NCI-H345 (cell line): ENCODE measurements at regions not wholly inside any gene's neighbourhood (a gene's known extent, or its start where the extent isn't known, plus 50 kb on each side); places are given as distances from the start of the nearest gene placed in this dataset.
"Not testable (repeated sequence)": the region's sequence is repeated elsewhere in the genome, so short reads cannot be mapped to it uniquely, and the experiment has no call there.

ENCODE experiments used
- DNase-seq: peaks from one replicate; lab custom pipeline; 2025; lab: John Stamatoyannopoulos, UW

DNA sequence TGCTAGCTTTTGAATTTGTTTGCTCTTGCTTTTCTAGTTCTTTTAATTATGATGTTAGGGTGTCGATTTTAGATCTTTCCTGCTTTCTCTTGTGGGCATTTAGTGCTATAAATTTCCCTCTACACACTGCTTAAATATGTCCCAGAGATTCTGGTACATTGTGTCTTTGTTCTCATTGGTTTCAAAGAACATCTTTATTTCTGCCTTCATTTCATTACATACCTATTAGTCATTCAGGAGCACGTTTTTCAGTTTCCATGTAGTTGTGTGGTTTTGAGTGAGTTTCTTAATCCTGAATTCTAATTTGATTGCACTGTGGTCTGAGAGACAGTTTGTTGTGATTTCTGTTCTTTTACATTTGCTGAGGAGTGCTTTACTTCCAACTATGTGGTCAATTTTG, 51.2 kb upstream of the MB21D2 start:
- DNase-seq = not testable (repeated sequence)

GRCh38 chr3:192980632-192981031, 63.0 kb upstream of the MB21D2 start:
- no peak for DNase-seq

DNA sequence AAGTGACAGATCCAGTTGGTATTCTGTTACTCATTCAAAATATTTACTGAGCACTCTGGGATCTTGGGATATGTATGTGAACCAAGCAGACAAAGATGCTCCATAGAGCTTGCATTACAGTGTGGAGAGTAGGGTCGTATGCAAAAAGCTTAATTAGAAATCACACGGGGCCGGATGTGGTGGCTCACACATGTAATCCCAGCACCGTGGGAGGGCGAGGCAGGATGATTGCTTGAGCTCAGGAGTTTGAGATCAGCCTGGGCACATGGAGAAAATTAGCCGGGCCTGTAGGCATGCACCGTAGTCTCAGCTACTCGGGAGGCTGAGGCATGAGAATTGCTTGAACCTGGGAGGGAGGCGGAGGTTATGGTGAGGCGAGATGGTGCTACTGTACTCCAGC, 68.7 kb upstream of the MB21D2 start:
- DNase-seq = no peak

GRCh38 chr3:192991356-192991755, 73.7 kb upstream of the MB21D2 start:
- DNase-seq = no peak

DNA sequence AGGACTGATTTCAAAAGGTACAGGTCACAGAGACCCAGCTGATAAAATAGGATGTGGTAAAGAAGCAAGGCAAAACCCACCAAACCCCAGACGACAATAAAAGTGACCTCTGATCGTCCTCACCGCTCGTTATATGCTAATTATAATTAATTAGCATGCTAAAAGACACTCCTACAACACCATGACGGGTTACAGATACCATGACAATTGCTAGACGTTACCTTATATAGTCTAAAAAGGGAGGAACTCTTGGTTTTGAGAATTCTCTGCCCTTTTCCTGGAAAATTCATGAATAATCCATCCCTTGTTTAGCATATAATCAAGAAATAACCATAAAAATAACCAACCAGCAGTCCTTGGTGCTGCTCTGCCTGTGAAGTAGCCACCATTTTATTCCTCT, 74.7 kb upstream of the MB21D2 start:
- no peak for DNase-seq

DNA sequence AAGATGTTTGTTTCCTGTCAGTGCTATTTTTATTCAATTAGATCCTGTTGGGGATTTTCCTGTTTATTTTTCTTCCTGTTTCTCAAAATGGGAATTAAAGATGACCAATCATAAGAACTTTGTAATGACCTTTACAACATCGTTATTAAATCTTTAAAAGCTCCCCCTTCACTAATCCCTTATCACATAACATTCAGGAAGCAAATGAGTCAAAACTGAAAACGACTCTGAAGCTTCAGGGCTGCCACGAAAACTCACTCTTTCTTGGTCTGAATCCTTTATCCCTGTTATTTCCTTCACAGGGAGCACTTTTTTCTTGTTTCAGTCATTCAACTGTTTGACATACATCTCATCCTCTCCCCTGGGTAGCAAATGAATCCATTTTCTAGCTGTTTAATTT, 75.8 kb upstream of the MB21D2 start:
- no peak for DNase-seq

DNA sequence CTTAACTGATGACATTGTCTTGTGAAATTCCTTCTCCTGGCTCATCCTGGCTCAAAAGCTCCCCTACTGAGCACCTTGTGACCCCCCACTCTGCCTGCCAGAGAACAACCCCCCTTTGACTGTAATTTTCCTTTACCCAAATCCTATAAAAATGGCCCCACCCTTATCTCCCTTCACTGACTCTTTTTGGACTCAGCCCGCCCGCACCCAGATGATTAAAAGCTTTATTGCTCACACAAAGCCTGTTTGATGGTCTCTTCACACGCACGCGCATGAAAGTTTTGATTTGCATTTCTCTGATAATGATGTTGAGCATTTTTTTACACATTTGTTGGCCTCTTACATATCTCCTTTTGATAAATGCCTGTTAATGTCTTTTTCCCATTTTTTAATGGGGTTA, 83.5 kb upstream of the MB21D2 start:
- DNase-seq = not testable (repeated sequence)

DNA sequence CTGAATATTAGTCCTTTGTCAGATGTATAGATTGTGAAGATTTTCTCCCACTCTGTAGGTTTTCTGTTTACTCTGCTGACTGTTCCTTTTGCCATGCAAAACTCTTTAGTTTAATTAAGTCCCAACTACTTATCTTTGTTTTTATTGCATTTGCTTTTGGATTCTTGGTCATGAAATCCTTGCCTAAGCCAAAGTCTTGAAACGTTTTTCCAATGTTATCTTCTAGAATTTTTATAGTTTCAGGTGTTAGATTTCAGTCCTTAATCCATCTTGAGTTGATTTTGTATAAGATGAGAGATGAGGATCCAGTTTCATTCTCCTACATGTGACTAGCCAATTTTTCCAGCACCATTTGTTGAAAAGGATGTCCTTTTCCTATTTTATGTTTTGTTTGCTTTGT, 86.0 kb upstream of the MB21D2 start:
- not testable (repeated sequence) for DNase-seq

- no peak for DNase-seq
These were observed 91.0 kb upstream of the MB21D2 start for GRCh38 chr3:193008654-193009053.

DNA sequence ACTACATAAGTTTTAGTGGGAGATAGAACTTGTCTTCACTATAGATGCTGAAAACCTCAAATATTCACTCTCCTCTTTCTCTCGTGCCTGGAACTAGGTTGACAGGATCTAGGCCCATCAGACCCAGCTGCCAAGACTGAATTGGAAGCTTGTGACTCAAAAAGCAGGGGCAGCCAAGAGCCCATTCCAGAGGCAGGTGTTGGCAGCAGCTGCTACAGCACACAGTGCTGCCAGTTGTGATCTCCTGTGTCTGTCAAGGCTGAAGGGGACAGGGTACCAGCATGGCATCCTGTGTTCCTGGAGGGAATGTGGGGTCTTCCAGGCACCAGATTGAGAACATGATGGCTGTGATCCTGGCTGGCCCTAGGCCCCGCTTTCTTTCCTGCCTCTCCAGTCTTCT, 92.5 kb upstream of the MB21D2 start:
- DNase-seq = no peak

DNA sequence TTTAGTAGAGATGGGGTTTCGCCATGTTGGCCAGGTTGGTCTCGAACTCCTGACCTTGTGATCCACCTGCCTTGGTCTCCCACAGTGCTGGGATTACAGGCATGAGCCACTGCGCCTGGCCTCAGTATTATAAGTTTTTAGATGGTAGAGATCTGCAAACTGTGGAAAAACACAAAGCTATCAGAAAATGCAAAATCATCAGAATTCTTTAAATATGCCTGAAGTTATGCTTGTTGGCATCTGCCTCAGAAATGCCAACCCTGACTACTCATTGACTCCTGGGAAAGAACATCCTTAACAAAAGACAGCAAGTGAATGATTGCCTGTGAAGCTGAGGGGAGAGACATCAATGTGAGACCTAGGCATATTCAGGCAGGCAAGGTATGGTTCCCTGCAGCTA, 94.3 kb upstream of the MB21D2 start:
- DNase-seq = no peak

DNA sequence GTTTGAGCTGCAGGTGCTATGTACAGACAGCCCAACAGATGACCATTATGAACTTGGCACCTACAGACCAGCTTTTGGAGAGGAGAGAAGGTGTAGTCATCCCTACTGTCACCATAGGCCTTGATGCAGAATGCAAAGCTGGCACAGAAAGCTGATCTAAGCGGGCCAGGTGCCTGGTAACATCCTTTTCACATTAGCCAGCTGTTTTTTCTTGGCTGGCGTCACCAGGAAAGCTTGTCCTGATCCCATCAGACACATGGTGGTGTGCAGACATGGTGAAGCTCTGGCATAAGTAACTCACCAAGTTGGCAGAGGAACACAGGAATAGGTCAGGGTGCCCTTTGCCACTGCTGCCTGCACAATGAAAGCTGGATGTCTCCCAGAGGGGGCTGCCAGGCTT, 97.2 kb upstream of the MB21D2 start:
- no peak for DNase-seq

- peak; percentile 30 for DNase-seq
These were observed 98.8 kb upstream of the MB21D2 start for GRCh38 chr3:193016437-193016901.

- no peak for DNase-seq
These were observed 103.9 kb upstream of the MB21D2 start for GRCh38 chr3:193021506-193022010.

DNA sequence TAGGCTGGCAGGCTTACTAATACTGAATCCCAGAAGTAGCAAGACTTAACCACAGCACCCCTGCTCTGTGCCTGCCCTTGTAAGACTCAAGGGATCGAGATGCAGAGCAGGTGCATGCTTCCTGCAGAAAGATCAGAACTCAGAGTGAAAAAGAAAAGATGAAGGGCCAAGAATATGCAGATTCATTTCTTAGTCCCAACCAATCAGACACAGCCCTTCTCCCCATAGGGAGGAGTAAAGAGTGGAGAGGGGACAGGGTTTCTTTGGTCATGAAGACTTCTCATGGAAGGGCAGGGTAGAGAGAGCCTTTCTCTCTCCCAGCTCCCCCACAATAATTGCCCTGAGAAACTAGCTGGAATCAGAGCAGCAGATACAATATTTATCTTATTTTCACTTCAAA, 105.6 kb upstream of the MB21D2 start:
- DNase-seq = no peak

- no peak for DNase-seq
These were observed 110.6 kb upstream of the MB21D2 start for GRCh38 chr3:193028258-193028657.

DNA sequence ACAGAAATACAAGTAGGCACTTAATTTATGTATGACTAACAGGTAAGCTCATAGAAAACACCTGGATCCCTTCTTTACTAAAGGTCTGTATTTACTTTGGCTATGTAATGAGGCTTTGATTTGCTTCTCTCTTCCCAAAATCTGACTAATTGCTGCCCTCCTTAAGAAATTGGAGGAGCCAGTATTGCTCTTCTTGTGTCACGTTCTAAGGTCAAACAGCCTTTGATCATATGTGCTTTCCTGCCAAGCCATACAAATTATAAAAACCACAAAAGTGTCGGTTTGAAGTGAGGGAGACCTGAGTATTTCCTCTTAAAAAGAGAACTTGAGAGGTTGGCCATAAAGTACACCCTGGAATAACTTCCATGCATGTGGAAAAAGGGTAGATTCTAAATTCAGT, 112.1 kb upstream of the MB21D2 start:
- DNase-seq = no peak

DNA sequence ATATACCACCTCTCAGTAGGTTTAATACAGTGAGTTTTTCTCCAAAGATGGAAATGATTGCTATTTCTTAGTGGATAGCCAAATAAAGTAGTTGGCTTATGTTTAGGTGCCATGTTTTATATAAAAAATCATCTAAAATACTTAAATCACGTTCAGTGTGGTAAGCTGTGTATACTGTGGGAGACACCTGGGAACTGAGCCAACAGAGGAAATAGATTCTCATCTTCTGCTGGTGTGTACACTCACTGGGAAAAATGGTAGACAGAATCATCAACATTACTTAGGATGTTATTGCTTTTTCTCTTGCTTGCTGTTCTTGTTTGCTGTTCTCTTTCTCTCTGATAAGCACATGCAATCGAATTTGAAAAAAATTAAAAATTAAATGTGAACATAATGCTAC, 112.6 kb upstream of the MB21D2 start:
- peak; percentile 9 for DNase-seq

DNA sequence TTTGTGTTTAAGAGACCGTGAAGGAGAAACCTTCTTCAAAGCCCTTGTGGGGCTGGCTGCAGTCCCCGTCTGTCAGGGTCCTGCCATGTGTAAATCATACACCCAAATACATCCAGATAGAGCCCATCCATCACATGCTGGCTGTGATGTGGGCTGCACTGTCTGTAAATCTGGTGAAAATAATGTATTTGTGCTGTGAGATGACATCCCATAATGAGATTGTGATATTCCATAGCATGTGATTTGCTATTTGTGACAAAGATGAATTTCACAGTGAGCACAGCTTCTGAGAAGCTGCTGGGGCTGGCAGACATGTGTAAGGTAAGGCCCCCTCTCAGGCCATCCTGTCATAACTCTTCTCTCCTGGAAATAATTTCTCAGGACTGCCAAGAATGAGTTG, 114.3 kb upstream of the MB21D2 start:
- DNase-seq = no peak

- no peak for DNase-seq
These were observed 115.6 kb upstream of the MB21D2 start for GRCh38 chr3:193033226-193033780.

DNA sequence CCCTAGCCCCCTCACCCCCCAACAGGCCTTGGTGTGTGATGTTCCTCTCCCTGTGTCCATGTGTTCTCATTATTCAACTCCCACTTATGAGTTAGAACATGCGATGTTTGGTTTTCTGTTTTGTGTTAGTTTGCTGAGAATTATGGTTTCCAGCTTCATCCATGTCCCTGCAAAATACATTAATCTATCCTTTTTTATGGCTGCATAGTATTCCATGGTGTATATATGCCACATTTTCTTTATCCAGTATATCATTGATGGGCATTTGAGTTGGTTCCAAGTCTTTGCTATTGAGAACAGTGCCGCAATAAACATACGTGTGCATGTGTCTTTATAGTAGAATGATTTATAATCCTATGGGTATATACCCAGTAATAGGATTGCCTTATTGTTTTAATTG, 120.2 kb upstream of the MB21D2 start:
- not testable (repeated sequence) for DNase-seq

DNA sequence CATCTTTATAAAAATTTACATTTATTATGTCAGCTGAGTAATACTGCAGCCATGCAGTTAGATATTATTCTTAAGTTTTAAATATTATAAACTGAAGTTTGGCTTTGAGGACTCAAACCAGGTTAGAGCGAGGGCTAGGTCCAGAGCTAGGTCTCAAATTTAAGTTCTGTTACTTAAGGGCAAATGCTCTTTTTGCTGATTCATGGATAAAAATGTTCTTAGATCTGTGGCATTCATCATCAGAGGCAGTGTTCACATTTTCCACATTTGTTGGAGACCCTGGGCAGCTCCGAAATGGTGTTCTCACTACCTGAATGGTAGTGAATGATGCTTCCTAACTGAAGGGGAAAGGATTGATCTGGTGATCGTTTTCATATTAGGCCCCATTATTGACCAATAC, 121.4 kb upstream of the MB21D2 start:
- no peak for DNase-seq

- DNase-seq = peak; percentile 69
These were observed 123.4 kb upstream of the MB21D2 start for GRCh38 chr3:193040836-193041672.

GRCh38 chr3:193046371-193046770, 128.7 kb upstream of the MB21D2 start:
- DNase-seq = no peak
